OCI-LY7 (cell line): ENCODE measurements at regions not wholly inside any gene's neighbourhood (a gene's known extent, or its start where the extent isn't known, plus 50 kb on each side); places are given as distances from the start of the nearest gene placed in this dataset.

Experiments
- BruUV-seq: library from RNA; stranded (reverse); fragments of 400-500 nt; replicated peaks from 2 replicates; lab custom pipeline; 2021; lab: Mats Ljungman, UMichigan
- CTCF ChIA-PET: fragments of 300-600 bp; sonication (Branson Sonifier 250); formaldehyde crosslinking; loops from one replicate; lab custom pipeline; 2022; ENCODE audit warnings: antibody characterized with exemption; ENCODE audit not compliant: unreplicated experiment; lab: Charles Lee
- POLR2A ChIA-PET: fragments of 300-600 bp; sonication (Branson Sonifier 250); formaldehyde crosslinking; loops from one replicate; lab custom pipeline; 2022; ENCODE audit warnings: antibody characterized with exemption; lab: Charles Lee
- DNase-seq: peaks from one replicate; pipeline ENCODE4 v3.0.0-alpha.2; 2015; ENCODE audit warnings: low spot score
- H2AFZ ChIP-seq: fragments of 200-600 bp; sonication (generic), shearing (Covaris generic); 2 replicates; pipeline ENCODE4 v1.6.1; 2014; ENCODE audit warnings: mild to moderate bottlenecking, antibody characterized with exemption, low read length, moderate library complexity
- H3K27ac ChIP-seq: fragments of 200-600 bp; sonication (generic); 2 replicates; pipeline ENCODE4 v1.5.1; 2014; ENCODE audit warnings: mixed run types, low read depth, mild to moderate bottlenecking, moderate library complexity, low read length, inconsistent platforms; ENCODE audit not compliant: poor library complexity, severe bottlenecking
- H3K36me3 ChIP-seq: fragments of 200-600 bp; sonication (generic); 2 replicates; pipeline ENCODE4 v1.6.1; 2014; ENCODE audit warnings: mild to moderate bottlenecking, antibody characterized with exemption, low read length, moderate library complexity, mixed read lengths; ENCODE audit not compliant: insufficient read depth
- H3K4me1 ChIP-seq: fragments of 200-600 bp; sonication (generic); 2 replicates; pipeline ENCODE4 v1.5.1; 2014; ENCODE audit warnings: mild to moderate bottlenecking, low read length; ENCODE audit not compliant: insufficient read depth, poor library complexity, severe bottlenecking
- H3K4me2 ChIP-seq: fragments of 200-600 bp; sonication (generic); 2 replicates; pipeline ENCODE4 v1.6.1; 2014; ENCODE audit warnings: mild to moderate bottlenecking, low read length
- H3K4me3 ChIP-seq: fragments of 200-600 bp; sonication (generic); 2 replicates; pipeline ENCODE4 v1.5.1; 2014; ENCODE audit warnings: mild to moderate bottlenecking, low read depth, low read length; ENCODE audit not compliant: poor library complexity, severe bottlenecking
- H3K79me2 ChIP-seq: fragments of 200-600 bp; sonication (generic); 2 replicates; pipeline ENCODE4 v1.6.1; 2016; ENCODE audit warnings: low read depth, mild to moderate bottlenecking, low read length, moderate library complexity, mixed read lengths; ENCODE audit not compliant: insufficient read depth
- H3K9me2 ChIP-seq: fragments of 200-600 bp; sonication (generic); 2 replicates; pipeline ENCODE4 v1.6.1; 2016; ENCODE audit warnings: mild to moderate bottlenecking, low read length, mixed read lengths; ENCODE audit not compliant: insufficient read depth
- H3K9me3 ChIP-seq: fragments of 200-600 bp; sonication (generic); 2 replicates; pipeline ENCODE4 v1.6.1; 2014; ENCODE audit warnings: mild to moderate bottlenecking, mixed run types, low read length, mixed read lengths
- H4K20me1 ChIP-seq: fragments of 200-600 bp; sonication (generic); 2 replicates; pipeline ENCODE4 v1.6.1; 2014; ENCODE audit warnings: mild to moderate bottlenecking, antibody characterized with exemption, low read length, moderate library complexity, mixed read lengths; ENCODE audit not compliant: insufficient read depth
- EZH2phosphoT487 ChIP-seq: fragments of 200-600 bp; sonication (generic); IDR thresholded peaks from 2 replicates; pipeline ENCODE4 v1.6.1; 2018; ENCODE audit warnings: low read depth, borderline replicate concordance, mild to moderate bottlenecking, mixed run types, antibody characterized with exemption, low read length, moderate library complexity, mixed read lengths
- intact Hi-C: fragments of 100-400 bp; cut with micrococcal nuclease; formaldehyde crosslinking; loops from one replicate; pipeline ENCODE4 v1.10.0; 2022; ENCODE audit not compliant: unreplicated experiment
- TF ChIP-seq, protein P1 (sequence below): fragments of 200-600 bp; sonication (generic); conservative IDR thresholded peaks from 2 replicates; pipeline ENCODE4 v1.5.1; 2014; ENCODE audit warnings: mild to moderate bottlenecking, antibody characterized with exemption, low read length, moderate library complexity, mixed read lengths

DNA sequence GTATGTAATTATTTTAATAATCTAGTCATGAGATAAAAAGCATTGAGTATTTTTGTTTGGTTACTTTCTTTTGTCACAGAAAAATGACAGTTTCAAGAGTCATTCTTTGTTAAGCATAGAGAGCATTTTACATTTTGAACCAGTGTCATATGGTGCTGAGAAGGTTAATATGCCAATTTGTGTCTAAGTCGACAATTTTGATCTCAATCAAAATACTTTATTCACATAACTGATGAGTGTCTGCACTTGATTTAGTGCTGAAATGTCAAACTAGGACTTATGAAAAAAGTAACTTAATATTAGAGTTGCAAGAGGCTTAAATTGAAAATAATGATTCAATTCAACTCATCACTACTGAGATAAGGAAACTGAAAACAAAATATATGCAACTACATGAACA lies 1804.6 kb upstream of the ACO1 start:
- no peaks in the 10 kb centered on the region for H4K20me1 ChIP-seq
- H3K4me3 ChIP-seq, result no peak overlapping the region
- TF ChIP-seq EZH2phosphoT487, result no peak
- TF ChIP-seq, protein P1, sequence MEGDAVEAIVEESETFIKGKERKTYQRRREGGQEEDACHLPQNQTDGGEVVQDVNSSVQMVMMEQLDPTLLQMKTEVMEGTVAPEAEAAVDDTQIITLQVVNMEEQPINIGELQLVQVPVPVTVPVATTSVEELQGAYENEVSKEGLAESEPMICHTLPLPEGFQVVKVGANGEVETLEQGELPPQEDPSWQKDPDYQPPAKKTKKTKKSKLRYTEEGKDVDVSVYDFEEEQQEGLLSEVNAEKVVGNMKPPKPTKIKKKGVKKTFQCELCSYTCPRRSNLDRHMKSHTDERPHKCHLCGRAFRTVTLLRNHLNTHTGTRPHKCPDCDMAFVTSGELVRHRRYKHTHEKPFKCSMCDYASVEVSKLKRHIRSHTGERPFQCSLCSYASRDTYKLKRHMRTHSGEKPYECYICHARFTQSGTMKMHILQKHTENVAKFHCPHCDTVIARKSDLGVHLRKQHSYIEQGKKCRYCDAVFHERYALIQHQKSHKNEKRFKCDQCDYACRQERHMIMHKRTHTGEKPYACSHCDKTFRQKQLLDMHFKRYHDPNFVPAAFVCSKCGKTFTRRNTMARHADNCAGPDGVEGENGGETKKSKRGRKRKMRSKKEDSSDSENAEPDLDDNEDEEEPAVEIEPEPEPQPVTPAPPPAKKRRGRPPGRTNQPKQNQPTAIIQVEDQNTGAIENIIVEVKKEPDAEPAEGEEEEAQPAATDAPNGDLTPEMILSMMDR, result no peak
- no peaks in the 10 kb centered on the region for H3K4me1 ChIP-seq
- H3K79me2 ChIP-seq, result no peaks in the 10 kb centered on the region
- no peaks in the 10 kb centered on the region for H3K9me2 ChIP-seq
- intact Hi-C loops, result no loop called here
- CTCF ChIA-PET, result no interaction called here
- H3K9me3 ChIP-seq, result no peaks in the 10 kb centered on the region
- POLR2A ChIA-PET, result no interaction called here
- no TSS peak for BruUV-seq
- no peaks in the 10 kb centered on the region for H3K36me3 ChIP-seq
- no peak for DNase-seq
- no peak overlapping the region for H3K4me2 ChIP-seq
- H3K27ac ChIP-seq, result no peak overlapping the region
- H2AFZ ChIP-seq, result no peak overlapping the region

DNA sequence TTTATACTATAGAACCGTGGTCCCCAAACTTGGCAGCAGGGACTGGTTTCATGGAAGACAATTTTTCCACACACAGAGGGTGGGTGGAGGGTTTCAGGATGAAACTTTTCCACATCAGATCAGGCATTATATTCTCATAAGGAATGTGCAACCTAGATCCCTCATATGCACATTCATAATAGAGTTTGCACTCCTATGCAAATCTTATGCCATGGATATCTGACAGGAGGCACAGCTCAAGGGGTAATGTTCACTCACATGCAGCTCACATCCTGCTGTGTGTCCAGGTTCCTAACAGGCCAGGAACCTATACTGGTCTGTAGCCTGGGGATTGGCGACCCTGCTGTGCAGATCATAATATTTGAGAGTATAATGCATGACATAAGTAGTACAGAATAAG lies 1802.2 kb upstream of the ACO1 start:
- DNase-seq, result no peak
- Histone ChIP-seq H3K79me2 (no peaks in the 10 kb centered on the region), H3K4me2 (no peak overlapping the region), H3K27ac (no peak overlapping the region), H2AFZ (no peak overlapping the region), H3K9me2 (no peaks in the 10 kb centered on the region), H4K20me1 (no peaks in the 10 kb centered on the region), H3K4me3 (no peak overlapping the region), H3K36me3 (no peaks in the 10 kb centered on the region), H3K4me1 (no peaks in the 10 kb centered on the region), H3K9me3 (no peaks in the 10 kb centered on the region)
- CTCF ChIA-PET, result no interaction called here
- POLR2A ChIA-PET, result interaction anchor here (0.6 kb wide), 1 partner anchor 1414 kb away, joined by 3 read pairs; no protein-coding TSS in a partner anchor
- no TSS peak for BruUV-seq
- intact Hi-C loops, result no loop called here
- TF ChIP-seq, protein P1, result no peak
- no peak for TF ChIP-seq EZH2phosphoT487

DNA sequence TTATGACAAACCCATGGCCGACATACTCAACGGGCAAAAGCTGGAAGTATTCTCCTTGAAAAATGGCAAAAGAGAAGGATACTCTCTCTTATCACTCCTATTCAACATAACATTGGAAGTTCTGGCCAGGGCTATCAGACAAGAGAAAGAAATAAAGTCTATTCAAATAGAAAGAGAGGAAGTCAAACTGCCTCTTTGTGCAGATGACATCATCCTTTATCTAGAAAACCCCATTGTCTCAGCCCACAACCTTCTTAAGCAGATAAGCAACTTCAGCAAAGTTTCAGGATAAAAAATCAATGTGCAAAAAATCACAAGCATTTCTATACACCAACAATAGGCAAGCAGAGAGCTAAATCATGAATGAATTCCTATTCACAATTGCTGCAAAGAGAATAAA lies 1799.9 kb upstream of the ACO1 start:
- no peaks in the 10 kb centered on the region for H3K9me3 ChIP-seq
- intact Hi-C loops, result no loop called here

More for the DNA sequence above, 1799.9 kb upstream of the ACO1 start:
- DNase-seq, result no peak
- Histone ChIP-seq H3K27ac (no peak overlapping the region), H3K9me2 (no peaks in the 10 kb centered on the region), H3K79me2 (no peaks in the 10 kb centered on the region), H4K20me1 (no peaks in the 10 kb centered on the region), H3K4me2 (no peak overlapping the region), H3K4me1 (no peaks in the 10 kb centered on the region), H3K4me3 (no peak overlapping the region), H2AFZ (no peak overlapping the region), H3K36me3 (no peaks in the 10 kb centered on the region)
- TF ChIP-seq, protein P1, result no peak
- no peak for TF ChIP-seq EZH2phosphoT487
- CTCF ChIA-PET, result no interaction called here
- no TSS peak for BruUV-seq
- POLR2A ChIA-PET, result no interaction called here
